ENCODE measurements at regions not wholly inside any gene's neighbourhood (a gene's known extent, or its start where the extent isn't known, plus 50 kb on each side); places are given as distances from the start of the nearest gene placed in this dataset.

DNA sequence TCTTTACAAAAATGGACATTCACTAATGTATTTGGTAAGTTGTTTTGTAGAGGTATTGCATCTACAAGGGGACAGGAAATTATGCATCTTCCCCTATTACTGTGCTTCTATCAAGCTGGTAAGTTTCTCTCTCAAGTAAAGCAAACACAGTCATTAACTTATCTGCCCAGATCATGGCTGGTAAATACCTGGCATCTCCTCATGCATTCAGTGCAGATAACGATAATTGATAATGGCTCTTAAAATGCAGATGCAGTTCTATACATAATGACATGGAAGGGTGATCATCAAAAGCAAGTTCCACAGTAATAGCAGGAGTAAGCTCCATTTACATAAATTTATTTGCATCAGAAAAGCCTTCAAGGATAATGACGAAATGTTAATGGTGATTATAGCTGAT is 122.4 kb downstream of the SIPA1L2 start:
- Histone ChIP-seq H4K8ac (ENCODE audit: extremely low read depth, insufficient read depth, low read length) (no peak overlapping the region), H3K14ac (ENCODE audit: insufficient read length) (no peak overlapping the region), H3K9ac (replicated peaks in 1 of 4; ENCODE audit: extremely low read depth in 1 of 4, low read depth in 3 of 4, low read length in 3 of 4) (no peak overlapping the region), H3K56ac (replicated peaks; ENCODE audit: insufficient read length, low read depth, low read length) (no peak overlapping the region), H3K36me3 (ENCODE audit: control insufficient read depth in 2 of 4, insufficient read depth in 4 of 4, low read length in 3 of 4) (no peaks in the 10 kb centered on the region), H3K4me2 (ENCODE audit: insufficient read depth in 1 of 2, low read depth in 2 of 2, low read length in 2 of 2) (no peak overlapping the region), H3K79me1 (ENCODE audit: low read depth, low read length) (no peaks in the 10 kb centered on the region), H3K4ac (replicated peaks; ENCODE audit: insufficient read length, low read depth, low read length) (no peak overlapping the region), H2BK12ac (ENCODE audit: low read depth, low read length) (no peak overlapping the region), H2BK20ac (ENCODE audit: low read length) (no peak overlapping the region), H2AK5ac (ENCODE audit: low read depth, low read length) (no peak overlapping the region), H3K4me3 (ENCODE audit: extremely low read depth in 1 of 4, insufficient read depth in 2 of 4, low read depth in 3 of 4, low read length in 4 of 4) (no peak overlapping the region), H3K27me3 (replicated peaks in 1 of 4; ENCODE audit: control insufficient read depth in 3 of 4, extremely low read depth in 1 of 4, insufficient read depth in 3 of 4, low read length in 3 of 4) (no peaks in the 10 kb centered on the region), H3K4me1 (replicated peaks in 1 of 4; ENCODE audit: control insufficient read depth in 3 of 4, insufficient read depth in 4 of 4, low read length in 3 of 4) (peaks cover 0 to 11% (median 8%) of the 10 kb centered on the region in 4 experiments; a peak in 5 of 7 replicates), H3K23me2 (ENCODE audit: low read depth, low read length) (no peaks in the 10 kb centered on the region), H3K9me3 (ENCODE audit: insufficient read depth in 2 of 2, low read depth in 1 of 2, low read length in 1 of 2) (no peaks in the 10 kb centered on the region), H2BK5ac (ENCODE audit: low read depth, low read length) (no peak overlapping the region), H2BK120ac (replicated peaks; ENCODE audit: low read depth, low read length) (no peak overlapping the region), H3K79me2 (ENCODE audit: control insufficient read depth in 1 of 2, insufficient read depth in 2 of 2, low read length in 2 of 2) (no peaks in the 10 kb centered on the region), H3K23ac (ENCODE audit: insufficient read length) (no peak overlapping the region), H3K18ac (ENCODE audit: extremely low read depth, low read length) (no peak overlapping the region), H4K91ac (replicated peaks; ENCODE audit: insufficient read length, low read length) (no peak overlapping the region), H3K27ac (ENCODE audit: low read depth, low read length) (no peak overlapping the region), H2AFZ (ENCODE audit: low read length) (no peak overlapping the region), H4K20me1 (replicated peaks in 1 of 2; ENCODE audit: control insufficient read depth in 1 of 2, insufficient read depth in 2 of 2, low read length in 2 of 2) (no peaks in the 10 kb centered on the region), H4K5ac (ENCODE audit: insufficient read length, low read depth, low read length) (no peak overlapping the region), H2BK15ac (ENCODE audit: low read length) (no peak overlapping the region)
- DNase-seq (ENCODE audit: low read depth in 1 of 2, low spot score in 2 of 2) = no peak
- 83% methylated on average over 2 of the region's 2 CpGs; no CpG with 5 or more reads in 1 of the 2 experiments for WGBS, 2 experiments (ENCODE audit: extremely low coverage in 1 of 2, insufficient coverage in 1 of 2, insufficient read length in 1 of 2, insufficient replicate concordance in 2 of 2, low coverage in 1 of 2, low lambda C conversion rate in 2 of 2, missing lambda C conversion rate in 1 of 2)
- TF ChIP-seq RFX5 (IDR thresholded peaks at IDR 0.05; ENCODE audit: borderline replicate concordance, low read depth, low read length) = no peak
- no peak for TF ChIP-seq EZH2 (IDR thresholded peaks at IDR 0.05; ENCODE audit: low read depth, low read length, severe bottlenecking)
- TF ChIP-seq, protein P1, sequence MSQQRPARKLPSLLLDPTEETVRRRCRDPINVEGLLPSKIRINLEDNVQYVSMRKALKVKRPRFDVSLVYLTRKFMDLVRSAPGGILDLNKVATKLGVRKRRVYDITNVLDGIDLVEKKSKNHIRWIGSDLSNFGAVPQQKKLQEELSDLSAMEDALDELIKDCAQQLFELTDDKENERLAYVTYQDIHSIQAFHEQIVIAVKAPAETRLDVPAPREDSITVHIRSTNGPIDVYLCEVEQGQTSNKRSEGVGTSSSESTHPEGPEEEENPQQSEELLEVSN (IDR thresholded peaks at IDR 0.05) = no peak
- no peak for TF ChIP-seq POU5F1 (IDR thresholded peaks at IDR 0.05; ENCODE audit: low read depth, low read length)
- ChIA-PET POLR2A (ENCODE audit: partially characterized antibody) (no interaction called here), CTCF (ENCODE audit: partially characterized antibody) (interaction anchor here (0.8 to 5.1 kb wide), 4 partner anchors 10 to 120 kb away, joined by 3 to 23 read pairs (median 4); no protein-coding TSS in a partner anchor)
- FAIRE-seq = no peak

Data from H1 (cell line).